ENCODE measurements at regions not wholly inside any gene's neighbourhood (a gene's known extent, or its start where the extent isn't known, plus 50 kb on each side); places are given as distances from the start of the nearest gene placed in this dataset.

DNA sequence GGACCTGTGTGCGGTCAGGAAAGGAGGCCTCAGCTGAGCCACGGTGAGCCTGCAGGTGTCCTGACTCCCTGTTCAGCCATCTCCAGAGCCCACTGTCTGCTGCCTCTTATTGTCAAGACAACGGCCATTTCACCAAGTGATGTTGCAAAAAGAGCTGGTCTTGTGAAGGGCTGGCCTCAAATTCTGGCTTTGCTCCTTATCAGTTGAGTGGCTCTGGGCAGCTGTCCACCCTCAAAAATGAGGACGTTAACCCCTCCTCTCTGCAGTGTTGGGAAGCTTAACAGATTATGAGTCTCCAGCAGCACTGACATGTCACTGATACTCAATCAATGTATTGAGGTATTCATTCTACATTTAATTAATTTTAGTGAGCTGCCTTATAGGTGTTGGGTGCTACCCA lies 171.1 kb upstream of the TOX3 start:
- Histone ChIP-seq H3K27me3 (no peaks in the 10 kb centered on the region), H3K36me3 (no peaks in the 10 kb centered on the region), H3K4me3 (no peak overlapping the region), H3K9me3 (no peaks in the 10 kb centered on the region), H3K4me1 (no peaks in the 10 kb centered on the region), H3K27ac (no peak overlapping the region)
- no peak for TF ChIP-seq CTCF (IDR thresholded peaks at IDR 0.05)
- no peak for DNase-seq (ENCODE audit: low spot score)

- Histone ChIP-seq H3K9me3 (no peaks in the 10 kb centered on the region), H3K27me3 (no peaks in the 10 kb centered on the region), H3K36me3 (no peaks in the 10 kb centered on the region), H3K4me1 (no peaks in the 10 kb centered on the region), H3K27ac (no peak overlapping the region), H3K4me3 (no peak overlapping the region)
- TF ChIP-seq CTCF (IDR thresholded peaks at IDR 0.05): no peak
- no peak for DNase-seq (ENCODE audit: low spot score)
Measured at GRCh38 chr16:52713740-52714139, 166.8 kb upstream of the TOX3 start.

- Histone ChIP-seq H3K4me1 (no peaks in the 10 kb centered on the region), H3K27me3 (no peaks in the 10 kb centered on the region), H3K36me3 (no peaks in the 10 kb centered on the region), H3K4me3 (no peak overlapping the region), H3K9me3 (no peaks in the 10 kb centered on the region), H3K27ac (no peak overlapping the region)
- TF ChIP-seq CTCF (IDR thresholded peaks at IDR 0.05): no peak
- no peak for DNase-seq (ENCODE audit: low spot score)
Measured at GRCh38 chr16:52709306-52709705, 162.4 kb upstream of the TOX3 start.

DNA sequence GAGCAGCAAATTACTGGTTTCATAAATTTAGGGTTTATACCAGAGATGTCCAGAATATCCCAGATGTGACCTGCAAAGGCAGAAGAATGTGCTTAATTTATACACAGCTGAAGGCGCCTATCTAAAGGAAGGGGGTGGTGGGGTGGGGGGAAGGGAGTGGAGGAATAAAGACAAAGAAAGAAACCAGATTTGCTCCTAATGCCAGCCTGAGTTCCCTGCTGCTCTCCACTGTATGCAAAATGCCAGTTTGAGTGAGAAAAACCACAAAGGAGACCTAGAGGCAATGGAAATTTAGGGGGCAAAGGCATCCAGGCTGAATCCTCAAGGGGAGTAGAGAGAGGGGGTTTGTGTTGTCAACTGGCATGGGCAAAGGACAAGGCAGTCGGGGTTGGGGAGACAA lies 161.5 kb upstream of the TOX3 start:
- Histone ChIP-seq H3K27ac (no peak overlapping the region), H3K4me3 (no peak overlapping the region), H3K4me1 (no peaks in the 10 kb centered on the region), H3K36me3 (no peaks in the 10 kb centered on the region), H3K9me3 (no peaks in the 10 kb centered on the region), H3K27me3 (no peaks in the 10 kb centered on the region)
- TF ChIP-seq CTCF (IDR thresholded peaks at IDR 0.05): no peak
- DNase-seq (ENCODE audit: low spot score): no peak

GRCh38 chr16:52707676-52708337 lies 160.9 kb upstream of the TOX3 start:
- Histone ChIP-seq H3K4me1 (no peaks in the 10 kb centered on the region), H3K27ac (no peak overlapping the region), H3K27me3 (no peaks in the 10 kb centered on the region), H3K9me3 (no peaks in the 10 kb centered on the region), H3K4me3 (no peak overlapping the region), H3K36me3 (no peaks in the 10 kb centered on the region)
- TF ChIP-seq CTCF (IDR thresholded peaks at IDR 0.05): no peak
- DNase-seq (ENCODE audit: low spot score): no peak

DNA sequence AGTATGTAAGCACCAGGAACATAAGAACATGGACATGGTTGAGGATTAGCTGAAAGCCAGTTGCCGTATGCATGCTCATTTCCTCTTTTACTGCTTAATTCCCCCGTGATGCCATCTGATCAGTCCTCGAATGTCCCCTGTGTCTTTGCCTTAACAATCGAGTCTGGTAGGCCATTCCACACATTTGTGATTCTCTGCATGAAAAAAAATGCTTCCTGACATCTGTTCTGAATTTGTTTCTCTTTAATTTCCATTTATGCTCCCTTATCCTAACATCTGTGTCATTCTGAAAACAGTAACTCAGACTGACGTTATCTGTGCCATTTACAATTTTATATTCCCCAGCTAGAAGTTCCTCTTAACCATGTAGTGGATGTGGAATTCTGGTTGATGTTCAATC lies 158.2 kb upstream of the TOX3 start:
- TF ChIP-seq CTCF (IDR thresholded peaks at IDR 0.05): no peak
- no peaks in the 10 kb centered on the region for H3K4me1 ChIP-seq
- no peak overlapping the region for H3K27ac ChIP-seq
- H3K27me3 ChIP-seq: no peaks in the 10 kb centered on the region
- H3K36me3 ChIP-seq: no peaks in the 10 kb centered on the region
- DNase-seq (ENCODE audit: low spot score): no peak
- H3K4me3 ChIP-seq: no peak overlapping the region
- no peaks in the 10 kb centered on the region for H3K9me3 ChIP-seq
